ENCODE measurements at regions not wholly inside any gene's neighbourhood (a gene's known extent, or its start where the extent isn't known, plus 50 kb on each side); places are given as distances from the start of the nearest gene placed in this dataset.
A peak's percentile ranks its signal among the peaks of the same experiment; 100 is the strongest.

GRCh38 chr6:134477991-134478635, 160.2 kb upstream of the SGK1 start:
- DNase-seq = no peak

GRCh38 chr6:134474955-134475354, 157.0 kb upstream of the SGK1 start:
- DNase-seq = no peak

GRCh38 chr6:134472661-134473060, 154.7 kb upstream of the SGK1 start:
- DNase-seq = no peak

DNA sequence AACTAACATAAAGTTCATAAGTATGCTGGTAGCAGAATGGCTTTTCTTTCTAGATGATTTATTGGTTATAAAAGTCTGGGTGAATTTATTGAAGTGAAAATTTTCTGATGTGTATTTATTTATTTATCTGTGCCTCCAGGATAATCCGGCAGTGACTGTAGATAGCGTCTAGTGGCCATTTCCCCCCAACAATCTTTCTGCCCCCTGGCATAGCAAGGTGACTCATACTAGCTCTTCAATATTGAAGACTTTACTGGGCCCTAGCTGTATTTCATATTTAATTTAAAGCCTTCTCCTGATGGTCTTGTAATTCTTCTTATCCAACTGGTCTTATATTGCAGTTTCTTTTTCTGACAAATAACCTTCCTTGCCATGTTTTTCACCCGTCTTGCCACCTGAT, 154.1 kb upstream of the SGK1 start:
- no peak for DNase-seq

DNA sequence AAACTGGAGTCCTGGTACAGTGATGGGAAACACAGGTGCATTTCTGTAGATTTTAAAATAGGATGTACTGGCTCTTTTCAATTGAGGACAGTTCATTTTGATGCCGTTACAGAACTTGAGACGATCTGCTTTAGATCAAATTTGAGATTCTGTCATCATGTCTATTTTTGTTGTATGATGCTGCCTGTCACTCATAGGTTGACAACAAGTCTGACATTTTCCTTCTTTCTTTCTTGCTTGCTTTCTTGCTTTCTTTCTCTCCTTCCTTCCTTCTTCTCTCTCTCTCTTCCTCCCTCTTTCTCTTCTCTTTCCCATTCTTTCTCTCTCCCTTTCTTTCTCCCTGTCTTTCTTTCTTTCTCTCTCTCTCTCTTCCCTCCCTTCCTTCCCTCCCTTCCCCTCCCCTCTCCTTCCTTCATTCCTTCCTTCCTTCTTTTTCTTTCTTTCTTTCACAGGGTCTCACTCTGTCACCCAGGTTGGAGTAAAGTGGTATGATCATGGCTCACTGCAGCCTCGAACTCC, 152.6 kb upstream of the SGK1 start:
- DNase-seq = no peak

GRCh38 chr6:134469702-134470456, 152.0 kb upstream of the SGK1 start:
- DNase-seq = no peak

- peak; percentile 42 to 53 for DNase-seq
These were observed 150.7 kb upstream of the SGK1 start for GRCh38 chr6:134468633-134469032.

GRCh38 chr6:134467620-134468019, 149.7 kb upstream of the SGK1 start:
- DNase-seq = peak in 1 of 2 experiments; percentile 5

GRCh38 chr6:134466771-134467525, 149.0 kb upstream of the SGK1 start:
- DNase-seq = peak in 1 of 2 experiments; percentile 27

GRCh38 chr6:134464690-134465411, 146.9 kb upstream of the SGK1 start:
- peak; percentile 73 to 81 for DNase-seq

DNA sequence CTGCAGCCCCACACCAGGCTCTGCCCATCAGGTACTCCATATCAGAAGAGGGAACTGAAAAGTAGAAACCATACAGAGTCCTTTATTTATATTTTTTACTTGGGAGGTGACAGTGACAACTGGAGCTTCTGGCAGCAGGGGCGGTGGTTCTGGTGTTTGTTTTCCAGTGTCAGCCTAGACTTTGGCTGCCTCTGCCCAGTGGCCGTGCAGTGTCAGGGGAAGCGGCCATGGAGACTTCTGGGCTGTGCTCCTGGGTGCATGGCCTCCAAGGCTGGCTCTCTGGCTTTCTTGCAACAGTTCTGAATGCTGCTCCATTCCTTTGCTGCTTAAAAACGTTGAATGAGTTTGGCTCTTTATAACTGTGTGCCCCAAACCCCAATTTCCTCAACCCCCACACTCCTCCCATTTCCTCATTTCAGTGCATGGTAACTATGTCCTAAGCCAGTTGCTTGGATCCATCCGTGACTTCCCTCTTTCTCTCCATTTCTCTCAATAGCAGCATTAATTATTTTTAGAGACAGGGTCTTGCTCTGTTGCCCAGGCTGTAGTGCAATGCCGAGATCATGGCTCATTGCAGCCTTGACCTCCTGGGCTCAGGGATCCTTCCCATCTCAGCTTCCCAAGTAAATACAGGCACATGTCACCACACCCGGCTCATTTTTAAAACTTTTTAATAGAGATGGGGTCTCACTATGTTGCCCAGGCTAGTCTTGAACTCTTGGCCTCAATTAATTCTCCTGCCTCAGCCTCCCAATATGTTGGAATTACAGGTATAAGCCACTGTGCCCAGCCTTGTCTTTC, 141.1 kb upstream of the SGK1 start:
- DNase-seq = no peak

GRCh38 chr6:134457941-134458340, 140.0 kb upstream of the SGK1 start:
- no peak for DNase-seq

DNA sequence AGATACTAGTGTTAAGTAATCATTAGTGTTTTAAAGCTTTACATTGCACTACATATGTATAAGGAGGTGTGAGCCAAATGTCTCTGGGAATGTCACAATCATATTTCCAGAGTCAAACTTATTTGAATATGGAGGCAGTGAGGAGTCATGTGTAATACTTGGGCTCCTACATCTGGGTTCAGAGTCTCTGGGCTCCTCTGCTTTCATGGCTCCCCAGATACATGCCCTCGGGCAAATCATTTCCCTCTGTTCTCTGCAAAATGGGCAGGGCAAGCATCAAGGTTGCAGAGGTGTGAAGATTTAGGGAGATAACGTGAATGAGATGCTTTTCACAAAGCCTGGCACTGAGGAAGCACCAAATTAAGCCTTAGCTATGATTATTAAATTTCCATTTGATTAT, 138.3 kb upstream of the SGK1 start:
- DNase-seq = no peak

DNA sequence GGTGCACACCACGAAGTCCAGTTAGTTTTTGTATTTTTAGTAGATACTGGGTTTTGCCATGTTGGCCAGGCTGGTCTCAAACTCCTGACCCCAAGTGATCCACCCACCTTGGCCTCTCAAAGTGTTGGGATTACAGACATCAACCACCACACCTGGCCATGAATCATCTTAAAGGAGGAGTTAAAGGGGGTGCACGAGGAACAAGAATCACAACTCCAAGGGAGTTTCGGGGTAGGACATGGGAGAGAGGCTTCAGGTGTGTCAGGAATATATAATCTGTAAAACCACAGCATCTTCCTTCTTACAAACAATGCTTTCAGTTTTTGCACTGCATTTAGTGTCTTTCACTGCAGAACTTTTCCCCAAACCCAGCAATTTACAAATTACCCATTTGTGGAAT, 137.4 kb upstream of the SGK1 start:
- no peak for DNase-seq

GRCh38 chr6:134454794-134455193, 136.9 kb upstream of the SGK1 start:
- DNase-seq = no peak

- DNase-seq = no peak
These were observed 136.0 kb upstream of the SGK1 start for GRCh38 chr6:134453792-134454510.

DNA sequence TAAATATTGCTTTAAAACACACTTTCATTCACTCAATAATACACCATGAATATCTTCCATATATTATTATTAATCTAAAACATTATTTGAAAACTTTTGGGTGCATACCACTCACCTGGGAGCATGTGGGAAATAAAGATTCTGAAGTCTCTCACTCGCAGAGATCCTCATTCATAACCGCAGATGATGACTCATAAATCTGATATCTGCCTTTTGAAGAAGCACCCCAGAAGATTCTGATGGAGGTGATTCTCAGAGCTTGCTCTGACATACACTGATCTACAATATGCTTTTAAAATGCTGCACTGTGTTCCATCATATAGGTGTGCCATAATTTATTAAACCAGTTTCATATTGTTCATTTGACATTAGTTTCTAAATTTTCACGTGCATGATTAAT, 135.0 kb upstream of the SGK1 start:
- DNase-seq = no peak

DNA sequence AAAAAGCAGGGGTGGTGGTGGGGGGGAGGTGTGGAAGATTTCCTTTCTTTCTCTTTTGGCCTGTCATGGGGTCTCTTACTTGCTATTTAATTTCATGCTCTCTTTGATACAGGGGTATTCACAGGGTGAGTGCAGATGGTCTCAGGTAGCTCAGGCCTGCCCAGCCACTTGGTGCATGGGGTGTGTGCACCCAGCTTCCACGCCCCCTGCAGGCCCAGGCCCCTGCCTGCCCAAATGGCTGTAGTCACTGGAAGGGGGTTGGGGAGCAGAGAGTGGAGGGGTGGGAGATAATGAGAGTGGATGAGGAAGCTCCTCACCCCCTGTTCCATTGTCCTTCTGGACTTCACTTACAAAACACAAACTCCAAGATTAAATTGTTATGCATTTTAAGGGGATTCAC, 133.6 kb upstream of the SGK1 start:
- no peak for DNase-seq

DNA sequence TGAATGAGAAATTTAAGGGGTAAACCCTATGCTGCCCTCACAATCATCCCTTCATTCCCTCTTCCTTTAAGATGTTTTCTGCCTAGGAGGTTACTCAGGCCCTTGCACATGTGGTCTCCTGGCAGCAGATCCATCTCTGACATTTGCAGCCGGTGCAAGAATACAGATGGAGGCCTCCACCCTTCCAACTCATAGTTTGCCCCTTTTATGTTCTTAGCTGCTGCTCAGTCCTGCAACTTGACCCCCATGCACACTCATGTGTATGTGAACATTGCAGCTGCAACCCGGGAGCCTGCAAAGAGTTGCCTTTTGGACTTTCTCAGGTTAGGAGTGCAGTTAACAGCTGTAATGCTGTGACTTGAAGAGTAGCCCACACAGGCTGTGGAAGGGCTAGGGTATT, 131.9 kb upstream of the SGK1 start:
- no peak for DNase-seq

DNA sequence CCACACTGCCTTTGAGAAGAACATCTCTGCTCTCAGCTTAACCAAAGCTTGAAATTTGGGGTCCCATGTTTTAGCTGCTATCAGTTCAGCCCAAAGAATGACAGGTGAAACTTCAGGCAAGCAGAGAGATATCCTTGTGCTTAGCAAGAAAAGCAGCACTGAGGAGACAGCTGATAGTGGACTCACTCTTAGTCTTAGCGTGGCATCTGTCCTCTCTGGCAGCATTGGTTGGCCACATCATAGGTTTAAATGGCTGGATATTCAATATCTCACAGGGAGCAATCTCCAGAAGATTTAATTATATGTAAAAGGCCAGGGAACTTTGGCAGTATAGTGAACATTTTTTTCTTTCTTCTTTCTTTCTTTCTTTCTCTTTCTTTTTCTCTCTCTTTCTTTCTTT, 131.1 kb upstream of the SGK1 start:
- no peak for DNase-seq

- DNase-seq = no peak
These were observed 130.0 kb upstream of the SGK1 start for GRCh38 chr6:134447883-134448387.
